Keratinocyte (primary cell): ENCODE measurements at regions not wholly inside any gene's neighbourhood (a gene's known extent, or its start where the extent isn't known, plus 50 kb on each side); places are given as distances from the start of the nearest gene placed in this dataset.

Experiments
- DNase-seq: peaks from one replicate; pipeline ENCODE4 v3.0.0-alpha.2; 2011; ENCODE audit warnings: low read depth, missing footprints, low spot score
- FAIRE-seq: peaks from 2 replicates; lab custom pipeline; 2011; peaks lifted over from hg19 to GRCh38; lab: Jason Lieb, UNC
- H2AFZ ChIP-seq: 2 replicates; pipeline ENCODE4 v1.6.0; 2012; ENCODE audit warnings: low read length, control low read depth, inconsistent platforms; ENCODE audit not compliant: control insufficient read depth
- H3K27ac ChIP-seq: 2 replicates; pipeline ENCODE4 v1.5.1; 2011; ENCODE audit warnings: low read length; ENCODE audit not compliant: control insufficient read depth, insufficient read depth
- H3K27me3 ChIP-seq: 3 replicates; pipeline ENCODE4 v1.6.0; 2011; ENCODE audit warnings: low read length; ENCODE audit not compliant: control insufficient read depth, insufficient read depth; ENCODE audit errors: extremely low read depth
- H3K36me3 ChIP-seq, 2 experiments: 2 replicates in 1 of 2; 3 replicates in 1 of 2; pipeline ENCODE4 v1.5.1; 2011; ENCODE audit warnings: low read length in 2 of 2, mild to moderate bottlenecking in 1 of 2; ENCODE audit not compliant: control insufficient read depth in 2 of 2, insufficient read depth in 2 of 2; ENCODE audit errors: extremely low read depth in 1 of 2
- H3K4me1 ChIP-seq: 3 replicates; pipeline ENCODE4 v1.5.1; 2011; ENCODE audit warnings: low read length; ENCODE audit not compliant: control insufficient read depth, insufficient read depth; ENCODE audit errors: extremely low read depth
- H3K4me2 ChIP-seq: 3 replicates; pipeline ENCODE4 v1.6.0; 2011; ENCODE audit warnings: low read depth, low read length; ENCODE audit not compliant: control insufficient read depth, insufficient read depth; ENCODE audit errors: extremely low read depth
- H3K4me3 ChIP-seq, 3 experiments: fragments of 200-600 bp in 1 of 3; sonication (generic) in 1 of 3; 2 replicates in 2 of 3; 3 replicates in 1 of 3; pipeline ENCODE4 v1.5.1; 2011 to 2016; ENCODE audit warnings: low read length in 3 of 3, mild to moderate bottlenecking in 3 of 3, control low read depth in 2 of 3, inconsistent platforms in 1 of 3, low read depth in 1 of 3, mixed read lengths in 1 of 3, mixed run types in 1 of 3, moderate library complexity in 1 of 3; ENCODE audit not compliant: control insufficient read depth in 2 of 3, insufficient read depth in 2 of 3; ENCODE audit errors: extremely low read depth in 1 of 3
- H3K79me2 ChIP-seq: 2 replicates; pipeline ENCODE4 v1.6.0; 2012; ENCODE audit warnings: low read length; ENCODE audit not compliant: control insufficient read depth, insufficient read depth
- H3K9ac ChIP-seq: 3 replicates; pipeline ENCODE4 v1.6.0; 2011; ENCODE audit warnings: low read length; ENCODE audit not compliant: control insufficient read depth, insufficient read depth; ENCODE audit errors: extremely low read depth
- H3K9me1 ChIP-seq: 3 replicates; pipeline ENCODE4 v1.6.0; 2011; ENCODE audit warnings: low read length; ENCODE audit not compliant: control insufficient read depth, insufficient read depth; ENCODE audit errors: extremely low read depth
- H3K9me3 ChIP-seq: 2 replicates; pipeline ENCODE4 v1.5.1; 2012; ENCODE audit warnings: low read depth, low read length; ENCODE audit not compliant: control insufficient read depth
- H4K20me1 ChIP-seq: 3 replicates; pipeline ENCODE4 v1.6.0; 2011; ENCODE audit warnings: low read length; ENCODE audit not compliant: control insufficient read depth, insufficient read depth; ENCODE audit errors: extremely low read depth
- CTCF ChIP-seq, 3 experiments: IDR thresholded peaks in 1 of 3; conservative IDR thresholded peaks in 1 of 3; optimal IDR thresholded peaks in 1 of 3; 2 replicates in 2 of 3; 3 replicates in 1 of 3; pipeline versions ENCODE3 to v1.5.1; 2011; ENCODE audit warnings: low read length in 3 of 3, mild to moderate bottlenecking in 3 of 3, moderate library complexity in 2 of 3, control low read depth in 1 of 3, inconsistent platforms in 1 of 3; ENCODE audit not compliant: insufficient read depth in 2 of 3; ENCODE audit errors: extremely low read depth in 1 of 3
- EZH2 ChIP-seq: IDR thresholded peaks from one replicate; pipeline ENCODE4 v1.6.1; 2012; ENCODE audit warnings: inconsistent platforms, mild to moderate bottlenecking, low read length, moderate library complexity
- dilution Hi-C: fragments of 300-500 bp; cut with MboI; formaldehyde crosslinking; loops from one replicate; pipeline ENCODE4 v1.7.0; 2020; ENCODE audit warnings: low sequenced_read_pairs; ENCODE audit not compliant: extremely low pct_ligation_motif_present

DNA sequence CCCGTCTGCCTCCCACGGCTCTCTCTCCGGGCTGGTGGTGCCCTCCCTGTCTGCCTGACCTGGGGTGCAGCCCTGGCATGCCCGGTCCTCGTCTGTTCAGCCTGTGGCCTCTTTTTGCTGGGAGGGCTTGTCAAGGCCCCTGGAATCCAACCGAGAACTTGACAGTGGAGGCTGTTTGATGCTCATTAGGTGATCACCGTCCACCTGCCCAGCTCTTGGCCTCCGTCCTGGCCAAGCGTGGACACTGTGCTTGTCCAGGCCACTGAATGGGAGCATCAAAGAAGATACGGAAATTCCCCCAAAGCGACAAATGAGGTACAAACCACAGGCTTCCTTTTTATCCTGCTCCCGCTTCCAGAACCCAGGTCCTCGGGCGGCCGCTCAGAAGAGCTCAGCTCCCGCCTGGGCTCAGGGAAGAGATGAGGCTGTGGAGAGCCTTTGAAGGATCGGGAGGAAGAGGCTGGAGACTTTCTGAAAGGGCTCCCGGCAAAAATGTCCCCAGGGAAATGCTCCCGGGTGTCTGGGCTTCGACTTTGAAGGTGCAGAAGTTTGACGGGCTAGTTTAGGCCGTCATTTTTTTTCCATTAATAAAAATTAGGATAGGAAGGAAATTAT is 1273.9 kb downstream of the BRD1 start:
- Histone ChIP-seq H3K27ac (no peak overlapping the region), H4K20me1 (no peaks in the 10 kb centered on the region), H3K4me2 (no peak overlapping the region), H3K9me1 (no peaks in the 10 kb centered on the region), H3K9ac (no peak overlapping the region), H3K27me3 (no peaks in the 10 kb centered on the region), H2AFZ (no peak overlapping the region), H3K79me2 (no peaks in the 10 kb centered on the region), H3K36me3 (no peaks in the 10 kb centered on the region), H3K4me1 (no peaks in the 10 kb centered on the region), H3K4me3 (no peak overlapping the region), H3K9me3 (peaks cover 10% of the 10 kb centered on the region)
- FAIRE-seq (no peak), DNase-seq (no peak)
- dilution Hi-C loops = no loop called here
- TF ChIP-seq EZH2 = no peak
- TF ChIP-seq CTCF (optimal IDR thresholded peaks at IDR 0.05 in 1 of 3, IDR thresholded peaks at IDR 0.05 in 1 of 3, conservative IDR thresholded peaks at IDR 0.05 in 1 of 3; ENCODE audit: extremely low read depth in 1 of 3, insufficient read depth in 2 of 3, low read length in 3 of 3) = no peak

GRCh38 chr22:48553119-48553518 is 1274.6 kb downstream of the BRD1 start:
- FAIRE-seq (no peak), DNase-seq (no peak)
- dilution Hi-C loops = no loop called here
- Histone ChIP-seq H3K9me3 (peaks cover 10% of the 10 kb centered on the region), H3K27ac (no peak overlapping the region), H3K4me1 (no peaks in the 10 kb centered on the region), H3K4me3 (no peak overlapping the region), H3K9me1 (no peaks in the 10 kb centered on the region), H4K20me1 (no peaks in the 10 kb centered on the region), H2AFZ (no peak overlapping the region), H3K4me2 (no peak overlapping the region), H3K79me2 (no peaks in the 10 kb centered on the region), H3K36me3 (no peaks in the 10 kb centered on the region), H3K27me3 (no peaks in the 10 kb centered on the region), H3K9ac (no peak overlapping the region)
- TF ChIP-seq EZH2 (no peak), CTCF (optimal IDR thresholded peaks at IDR 0.05 in 1 of 3, IDR thresholded peaks at IDR 0.05 in 1 of 3, conservative IDR thresholded peaks at IDR 0.05 in 1 of 3; ENCODE audit: extremely low read depth in 1 of 3, insufficient read depth in 2 of 3, low read length in 3 of 3) (no peak)
